Fibroblast of villous mesenchyme (primary cell): ENCODE measurements at regions not wholly inside any gene's neighbourhood (a gene's known extent, or its start where the extent isn't known, plus 50 kb on each side); places are given as distances from the start of the nearest gene placed in this dataset.

Source experiments
- DNase-seq: peaks from one replicate; pipeline ENCODE4 v3.0.0-alpha.2; 2010; ENCODE audit warnings: low read depth
- H3K4me3 ChIP-seq: 2 replicates; pipeline ENCODE4 v1.5.1; 2011; ENCODE audit warnings: low read depth, mild to moderate bottlenecking, low read length
- TF ChIP-seq, protein P1 (sequence below): IDR thresholded peaks from 2 replicates; pipeline ENCODE4 v1.5.1; 2012; ENCODE audit warnings: low read depth, mild to moderate bottlenecking, low read length; ENCODE audit not compliant: insufficient read depth

- DNase-seq = peak; percentile 40
- peak overlapping the region; percentile 62 for H3K4me3 ChIP-seq
- TF ChIP-seq, protein P1, sequence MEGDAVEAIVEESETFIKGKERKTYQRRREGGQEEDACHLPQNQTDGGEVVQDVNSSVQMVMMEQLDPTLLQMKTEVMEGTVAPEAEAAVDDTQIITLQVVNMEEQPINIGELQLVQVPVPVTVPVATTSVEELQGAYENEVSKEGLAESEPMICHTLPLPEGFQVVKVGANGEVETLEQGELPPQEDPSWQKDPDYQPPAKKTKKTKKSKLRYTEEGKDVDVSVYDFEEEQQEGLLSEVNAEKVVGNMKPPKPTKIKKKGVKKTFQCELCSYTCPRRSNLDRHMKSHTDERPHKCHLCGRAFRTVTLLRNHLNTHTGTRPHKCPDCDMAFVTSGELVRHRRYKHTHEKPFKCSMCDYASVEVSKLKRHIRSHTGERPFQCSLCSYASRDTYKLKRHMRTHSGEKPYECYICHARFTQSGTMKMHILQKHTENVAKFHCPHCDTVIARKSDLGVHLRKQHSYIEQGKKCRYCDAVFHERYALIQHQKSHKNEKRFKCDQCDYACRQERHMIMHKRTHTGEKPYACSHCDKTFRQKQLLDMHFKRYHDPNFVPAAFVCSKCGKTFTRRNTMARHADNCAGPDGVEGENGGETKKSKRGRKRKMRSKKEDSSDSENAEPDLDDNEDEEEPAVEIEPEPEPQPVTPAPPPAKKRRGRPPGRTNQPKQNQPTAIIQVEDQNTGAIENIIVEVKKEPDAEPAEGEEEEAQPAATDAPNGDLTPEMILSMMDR = peak; percentile 79
Observed at GRCh38 chr1:50332941-50333594, 90.2 kb downstream of the DMRTA2 start.

GRCh38 chr1:50329332-50329932 lies 93.8 kb downstream of the DMRTA2 start:
- no peak for DNase-seq
- H3K4me3 ChIP-seq = no peak overlapping the region
- TF ChIP-seq, protein P1 = no peak

GRCh38 chr1:50328552-50328951 lies 94.7 kb downstream of the DMRTA2 start:
- H3K4me3 ChIP-seq = no peak overlapping the region
- DNase-seq = no peak
- TF ChIP-seq, protein P1 = no peak

DNA sequence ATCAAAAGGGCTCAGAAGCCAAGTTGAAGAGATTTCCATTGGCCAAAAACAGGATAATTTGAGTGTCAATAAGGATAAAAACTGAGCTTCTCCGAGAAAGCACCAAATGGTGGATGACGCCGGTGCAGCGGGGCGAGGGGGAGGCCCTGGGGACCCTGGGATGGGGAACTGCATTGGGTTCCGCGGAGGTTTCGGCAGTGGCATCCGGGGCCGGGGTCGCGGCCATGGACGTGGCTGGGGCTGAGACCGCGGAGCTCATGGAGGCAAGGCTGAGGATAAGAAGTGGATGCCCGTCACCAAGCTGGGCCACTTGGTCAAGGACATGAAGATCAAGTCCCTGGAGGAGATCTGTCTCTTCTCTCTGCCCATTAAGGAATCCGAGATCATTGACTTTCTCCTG lies 97.2 kb downstream of the DMRTA2 start:
- DNase-seq = no peak
- TF ChIP-seq, protein P1 = no peak
- H3K4me3 ChIP-seq = no peak overlapping the region

- TF ChIP-seq, protein P1 = no peak
Observed at GRCh38 chr1:50322579-50322978, 100.7 kb downstream of the DMRTA2 start.

GRCh38 chr1:50318428-50318827 lies 104.8 kb downstream of the DMRTA2 start:
- no peak for DNase-seq
- no peak overlapping the region for H3K4me3 ChIP-seq
- TF ChIP-seq, protein P1 = no peak

More at GRCh38 chr1:50322579-50322978, 100.7 kb downstream of the DMRTA2 start:
- no peak overlapping the region for H3K4me3 ChIP-seq
- DNase-seq = no peak
